GM19240 (cell line): ENCODE measurements at regions not wholly inside any gene's neighbourhood (a gene's known extent, or its start where the extent isn't known, plus 50 kb on each side); places are given as distances from the start of the nearest gene placed in this dataset.
"Not testable (repeated sequence)": the region's sequence is repeated elsewhere in the genome, so short reads cannot be mapped to it uniquely, and the experiment has no call there.

Experiments used
- DNase-seq: peaks from one replicate; pipeline ENCODE4 v3.0.0; 2011; ENCODE audit warnings: low spot score; ENCODE audit not compliant: insufficient read length

DNA sequence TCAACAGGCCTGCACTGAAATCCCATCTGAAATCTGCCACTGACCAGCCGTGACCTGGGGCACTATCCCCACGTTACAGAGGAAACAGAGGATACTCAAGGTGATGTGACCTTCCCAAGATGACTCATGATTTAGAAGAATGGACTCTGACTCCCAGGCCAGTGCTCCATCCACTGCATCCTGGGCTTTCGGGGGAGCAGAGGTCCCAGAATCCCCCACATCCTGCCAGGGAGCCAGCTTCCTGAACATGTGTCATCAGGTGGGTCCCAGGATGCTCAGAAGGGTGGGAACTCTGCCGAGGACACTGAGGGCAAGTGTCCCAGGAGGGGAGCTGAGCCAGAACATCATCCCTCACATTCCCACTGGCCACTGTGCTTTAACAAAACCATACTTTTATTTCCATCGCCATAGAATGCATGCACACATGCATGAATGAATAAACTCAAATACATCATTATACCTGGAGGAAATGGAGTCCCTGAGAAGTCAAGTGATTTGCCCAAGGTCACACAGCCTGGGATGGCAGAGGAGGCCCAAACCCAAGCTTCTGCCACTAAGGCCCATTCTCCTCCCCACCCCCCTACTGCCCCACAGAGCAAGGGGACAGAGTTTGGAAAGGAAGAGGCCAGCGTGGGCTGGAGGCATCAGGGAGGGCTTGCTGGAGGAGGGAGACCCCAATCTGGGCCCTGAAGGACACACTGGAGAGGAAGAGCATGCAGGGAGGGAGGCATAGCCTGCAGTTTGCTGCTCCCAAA is 189.4 kb downstream of the MATN1 start:
- no peak for DNase-seq

- DNase-seq, result no peak
These were observed 190.2 kb downstream of the MATN1 start for GRCh38 chr1:30533141-30533540.

- DNase-seq, result no peak
These were observed 190.8 kb downstream of the MATN1 start for GRCh38 chr1:30532621-30533020.

GRCh38 chr1:30527511-30528140 is 195.8 kb downstream of the MATN1 start:
- DNase-seq, result no peak

- DNase-seq, result no peak
These were observed 196.6 kb downstream of the MATN1 start for GRCh38 chr1:30526652-30527345.

- DNase-seq, result no peak
These were observed 197.3 kb downstream of the MATN1 start for GRCh38 chr1:30525971-30526651.

GRCh38 chr1:30525631-30525970 is 197.8 kb downstream of the MATN1 start:
- DNase-seq, result no peak

DNA sequence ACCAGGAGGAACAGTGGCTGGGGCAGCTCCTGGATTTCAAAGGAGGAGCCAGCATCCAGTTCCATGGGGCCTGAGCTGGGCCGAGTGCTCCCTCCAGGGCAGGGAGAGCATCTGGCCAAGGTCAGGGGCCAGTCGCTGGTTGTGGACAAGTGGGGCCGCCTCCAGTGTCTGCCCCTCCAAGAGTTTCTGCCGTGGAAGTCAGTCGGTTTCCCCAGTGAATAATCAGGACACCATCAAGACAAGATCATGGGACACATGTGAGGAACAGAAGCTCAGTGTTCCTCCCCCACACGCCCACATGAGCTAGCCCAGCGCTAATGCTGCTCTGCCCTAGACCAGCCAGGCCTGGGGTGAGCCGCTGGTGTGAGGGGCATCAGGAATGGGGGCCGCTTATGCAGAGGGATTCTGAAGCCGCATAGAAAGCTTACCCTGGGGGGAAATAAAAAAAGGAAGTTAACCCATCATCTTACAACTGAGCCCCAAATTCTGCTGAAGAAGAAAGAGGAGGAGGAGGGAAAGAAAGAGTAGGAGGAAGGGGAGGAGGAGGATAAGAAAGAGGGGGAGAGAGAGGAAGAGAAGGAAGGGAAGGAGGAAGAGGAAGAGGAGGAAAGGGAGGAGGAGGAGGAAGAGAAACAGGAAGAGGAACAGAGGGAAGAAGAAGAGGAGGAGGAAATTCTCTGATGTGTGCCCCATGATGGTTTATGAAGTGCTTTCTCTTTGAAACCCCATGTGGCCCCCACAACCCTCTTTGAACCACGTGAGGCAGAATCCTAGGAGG is 198.4 kb downstream of the MATN1 start:
- DNase-seq, result no peak

- not testable (repeated sequence) for DNase-seq
These were observed 199.3 kb downstream of the MATN1 start for GRCh38 chr1:30524025-30524555.

DNA sequence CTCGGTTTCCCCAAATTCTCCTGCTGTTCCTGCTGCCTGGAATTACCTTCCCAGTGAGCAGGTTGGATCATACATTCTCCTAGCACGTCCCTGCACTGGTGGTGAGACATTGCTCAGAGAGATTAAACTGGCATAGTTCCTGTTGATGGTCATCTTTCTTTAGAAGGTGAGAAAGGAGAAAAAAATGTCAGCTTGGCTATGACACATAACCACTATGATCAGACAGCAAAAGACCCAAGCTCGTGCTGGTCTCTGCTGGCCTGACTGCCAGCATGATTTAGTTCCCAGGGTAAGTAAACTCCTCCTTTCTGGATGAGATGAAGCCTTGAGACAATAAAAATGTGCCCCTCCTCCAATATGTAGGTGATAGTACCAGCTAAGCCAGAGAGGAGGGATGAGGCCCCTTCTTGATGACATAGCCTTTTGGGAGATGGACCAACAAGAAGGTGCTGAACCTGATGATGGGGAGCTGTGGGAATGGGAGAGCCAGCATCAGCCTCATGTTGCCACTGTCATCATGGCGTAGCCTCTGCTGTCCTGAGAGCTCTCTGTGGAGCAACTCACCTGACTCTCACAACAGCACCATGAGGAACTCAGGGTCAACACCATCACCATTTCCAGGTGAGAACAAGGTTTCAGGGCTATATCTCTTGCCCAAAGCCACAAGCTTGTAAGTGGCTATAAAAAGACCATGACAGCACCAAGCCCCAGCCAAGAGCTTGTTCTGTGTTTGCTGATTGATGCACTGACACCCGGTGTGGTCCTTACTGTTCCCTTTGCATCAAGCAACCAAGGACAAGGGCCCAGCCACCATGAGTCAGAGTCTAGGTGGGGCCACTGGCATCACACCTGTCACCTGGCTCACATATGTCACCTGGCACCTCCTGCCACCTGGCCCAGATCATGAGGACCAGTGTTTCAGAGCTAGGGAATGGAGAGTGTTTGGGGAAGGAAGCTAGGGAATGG is 200.0 kb downstream of the MATN1 start:
- no peak for DNase-seq

DNA sequence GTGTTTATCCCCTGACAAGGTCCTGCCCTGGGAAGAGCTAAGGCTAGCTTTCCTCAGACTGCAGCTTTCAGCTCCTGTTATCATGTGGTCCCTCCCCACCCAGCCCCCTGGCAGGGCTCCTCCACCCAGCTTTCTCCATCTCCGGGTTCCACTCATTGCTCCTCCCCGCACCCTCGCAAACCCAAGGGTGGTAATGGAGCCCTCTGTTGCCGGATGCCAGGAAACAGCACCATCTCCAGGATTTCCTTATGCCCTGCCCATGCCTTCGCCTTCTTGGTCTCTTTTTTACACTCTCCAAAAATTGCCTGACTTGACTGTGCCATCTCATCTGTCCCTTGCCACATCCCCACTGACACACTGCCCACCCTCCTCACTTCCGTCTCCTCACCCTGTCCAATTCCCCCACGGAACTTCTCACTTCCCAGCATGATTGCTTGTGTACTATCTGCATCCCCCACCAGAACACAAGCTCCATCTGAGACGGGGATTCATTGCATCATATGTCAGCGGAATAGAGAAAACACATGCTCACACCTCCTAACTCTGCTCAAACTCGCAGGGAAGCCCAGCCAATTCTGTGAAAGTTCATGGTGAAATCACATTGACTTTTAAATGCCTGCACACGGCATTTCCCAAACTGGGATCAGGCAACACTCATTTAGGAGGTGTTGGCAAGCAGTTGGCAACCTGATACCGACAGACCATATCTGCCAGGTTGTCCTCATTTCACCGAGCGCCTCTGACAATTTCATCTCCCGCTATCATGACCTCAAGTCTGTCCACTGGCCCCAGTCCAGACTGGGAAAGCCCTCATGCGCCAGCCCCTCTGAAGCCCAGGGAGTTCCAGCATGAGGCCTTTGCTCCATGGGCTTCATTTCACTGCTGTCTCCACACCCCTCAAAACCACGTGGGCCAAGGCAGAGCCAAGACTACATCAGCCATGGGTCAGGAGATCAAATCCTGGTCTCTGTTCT is 201.1 kb downstream of the MATN1 start:
- DNase-seq, result no peak

DNA sequence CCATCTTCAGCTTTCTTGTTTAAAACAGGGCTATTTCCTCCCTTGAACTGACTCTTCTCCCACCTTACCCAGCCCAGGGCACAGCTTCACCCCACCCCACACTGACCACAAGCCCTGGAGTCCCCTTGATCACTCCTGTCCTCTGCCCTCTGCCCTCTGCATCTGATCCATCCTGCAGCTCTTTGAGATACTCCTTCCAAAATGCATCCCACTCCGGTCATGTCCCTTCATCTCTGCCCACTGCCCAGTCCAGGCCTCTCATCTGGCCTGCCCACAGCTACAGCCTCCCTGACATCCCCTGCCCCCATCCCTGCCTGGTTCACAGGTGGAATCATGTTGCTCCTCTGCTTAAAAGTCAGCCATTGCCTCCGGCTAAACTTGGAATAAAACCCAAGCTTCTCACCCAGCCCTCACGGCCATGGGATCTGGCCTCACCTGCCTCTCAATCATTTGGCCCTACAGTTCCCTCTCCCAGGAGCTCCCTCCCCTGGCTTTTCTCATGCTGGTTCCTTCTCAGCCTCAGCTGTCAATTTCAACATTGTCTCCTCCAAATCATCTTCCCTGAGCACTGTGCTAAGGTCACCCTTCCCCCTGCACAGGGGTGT is 202.0 kb downstream of the MATN1 start:
- no peak for DNase-seq

DNA sequence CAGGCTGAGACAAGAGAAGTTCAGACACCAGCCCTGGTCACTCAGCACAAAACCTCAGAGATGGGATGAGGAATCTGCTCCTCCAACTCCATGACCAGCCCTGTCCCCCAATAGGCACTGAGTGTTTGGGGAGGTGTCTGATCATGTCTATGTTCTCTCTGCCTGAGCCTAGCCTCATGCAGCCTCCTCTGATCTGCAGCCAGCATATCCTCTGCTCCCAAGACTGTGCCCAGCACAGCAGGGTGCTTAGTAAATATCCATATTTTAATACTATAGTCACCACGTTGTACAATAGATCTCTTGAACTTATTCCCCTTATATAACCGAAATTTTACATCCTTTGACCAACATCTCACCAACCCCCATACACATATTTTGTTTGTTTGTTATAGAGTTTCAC is 202.9 kb downstream of the MATN1 start:
- no peak for DNase-seq

DNA sequence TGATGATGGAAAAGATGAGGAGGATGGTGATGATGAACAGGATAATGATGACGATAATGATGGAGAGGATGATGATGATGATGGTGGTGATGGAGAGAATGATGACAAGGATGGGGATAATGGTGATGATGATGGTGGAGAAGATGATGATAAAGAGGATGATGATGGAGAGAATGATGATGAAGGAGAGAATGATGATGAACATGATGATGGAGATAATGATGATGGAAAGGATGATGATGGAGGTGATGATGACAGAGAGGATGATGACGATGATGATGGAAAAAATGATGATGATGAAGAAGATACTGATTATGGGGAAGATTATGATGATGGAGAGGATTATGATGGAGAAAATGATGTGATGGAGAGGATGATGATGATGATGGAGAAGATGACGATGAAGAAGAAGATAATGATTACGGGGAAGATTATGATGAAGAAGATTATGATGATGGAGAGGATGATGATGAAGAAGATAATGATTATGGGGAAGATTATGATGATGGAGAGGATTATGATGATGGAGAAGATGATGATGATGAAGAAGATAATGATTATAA is 204.1 kb downstream of the MATN1 start:
- no peak for DNase-seq

GRCh38 chr1:30518696-30519095 is 204.7 kb downstream of the MATN1 start:
- DNase-seq, result no peak

GRCh38 chr1:30518186-30518585 is 205.2 kb downstream of the MATN1 start:
- no peak for DNase-seq

DNA sequence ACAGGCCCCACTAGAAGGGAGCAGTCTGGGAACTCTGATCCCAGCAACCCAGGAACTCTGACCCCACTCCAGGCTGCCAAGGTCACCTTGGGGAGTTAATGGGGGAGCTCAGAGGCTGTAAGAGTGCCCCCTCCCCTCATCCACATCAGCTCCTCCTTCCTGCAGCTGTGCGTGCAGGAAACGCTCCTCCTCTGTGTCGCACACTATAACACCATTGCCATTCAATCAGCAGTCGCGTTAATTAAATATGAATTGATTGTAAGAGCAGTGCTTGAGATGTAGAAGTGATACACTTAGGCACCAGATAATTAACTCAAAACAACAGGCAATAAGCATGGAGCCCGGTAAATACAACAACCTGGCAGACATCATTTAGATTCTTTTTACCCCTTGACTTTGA is 205.7 kb downstream of the MATN1 start:
- not testable (repeated sequence) for DNase-seq

- DNase-seq, result not testable (repeated sequence)
These were observed 206.1 kb downstream of the MATN1 start for GRCh38 chr1:30517241-30517640.
